ENCODE measurements at regions not wholly inside any gene's neighbourhood (a gene's known extent, or its start where the extent isn't known, plus 50 kb on each side); places are given as distances from the start of the nearest gene placed in this dataset.

GRCh38 chr6:90386399-90387382 lies 90.0 kb upstream of the BACH2 start:
- TF ChIP-seq CTCF (conservative IDR thresholded peaks at IDR 0.05; ENCODE audit: low read length) (no peak), EZH2phosphoT487 (IDR thresholded peaks at IDR 0.05; ENCODE audit: borderline replicate concordance, low read depth, low read length) (no peak)
